Calu3 (cell line): ENCODE measurements at regions not wholly inside any gene's neighbourhood (a gene's known extent, or its start where the extent isn't known, plus 50 kb on each side); places are given as distances from the start of the nearest gene placed in this dataset.

ENCODE experiments used
- BruUV-seq: library from RNA; stranded (reverse); fragments of 400-500 nt; replicated peaks from 2 replicates; lab custom pipeline; 2021; lab: Mats Ljungman, UMichigan
- CTCF ChIA-PET: fragments of 300-600 bp; sonication (Branson Sonifier 250); formaldehyde crosslinking; loops from one replicate; lab custom pipeline; 2022; ENCODE audit warnings: antibody characterized with exemption; lab: Charles Lee
- DNase-seq: peaks from one replicate; pipeline ENCODE4 v3.0.0; 2022
- H3K27ac Mint-ChIP-seq: one replicate; pipeline ENCODE4 v1.8.0; 2022; ENCODE audit warnings: mixed read lengths; ENCODE audit not compliant: unreplicated experiment
- H3K27me3 Mint-ChIP-seq: one replicate; pipeline ENCODE4 v1.8.0; 2022; ENCODE audit warnings: mixed read lengths; ENCODE audit not compliant: unreplicated experiment
- H3K36me3 Mint-ChIP-seq: one replicate; pipeline ENCODE4 v1.8.0; 2022; ENCODE audit warnings: mild to moderate bottlenecking, moderate library complexity, mixed read lengths; ENCODE audit not compliant: insufficient read depth, unreplicated experiment
- H3K4me1 Mint-ChIP-seq: one replicate; pipeline ENCODE4 v1.8.0; 2022; ENCODE audit warnings: mild to moderate bottlenecking, low read depth, mixed read lengths; ENCODE audit not compliant: unreplicated experiment
- H3K4me3 Mint-ChIP-seq: one replicate; pipeline ENCODE4 v1.8.0; 2022; ENCODE audit warnings: mild to moderate bottlenecking, low read depth, moderate library complexity, mixed read lengths; ENCODE audit not compliant: unreplicated experiment
- H3K9me3 Mint-ChIP-seq: one replicate; pipeline ENCODE4 v1.8.0; 2022; ENCODE audit warnings: low read depth, mixed read lengths; ENCODE audit not compliant: unreplicated experiment
- intact Hi-C: fragments of 100-400 bp; cut with micrococcal nuclease; formaldehyde crosslinking; loops from one replicate; pipeline ENCODE4 v1.10.0; 2022; ENCODE audit not compliant: unreplicated experiment
- TF ChIP-seq, protein P1 (sequence below): fragments of 200-600 bp; IDR thresholded peaks from one replicate; pipeline ENCODE4 v1.8.0; 2022; ENCODE audit warnings: antibody characterized with exemption; ENCODE audit not compliant: unreplicated experiment

- peaks cover 4% of the 10 kb centered on the region for H3K9me3 Mint-ChIP-seq
- no peak for DNase-seq
- intact Hi-C loops, result no loop called here
- no peaks in the 10 kb centered on the region for H3K36me3 Mint-ChIP-seq
- CTCF ChIA-PET, result no interaction called here
- no peak overlapping the region for H3K4me3 Mint-ChIP-seq
- peaks cover 11% of the 10 kb centered on the region for H3K4me1 Mint-ChIP-seq
- BruUV-seq, result no TSS peak
- TF ChIP-seq, protein P1, sequence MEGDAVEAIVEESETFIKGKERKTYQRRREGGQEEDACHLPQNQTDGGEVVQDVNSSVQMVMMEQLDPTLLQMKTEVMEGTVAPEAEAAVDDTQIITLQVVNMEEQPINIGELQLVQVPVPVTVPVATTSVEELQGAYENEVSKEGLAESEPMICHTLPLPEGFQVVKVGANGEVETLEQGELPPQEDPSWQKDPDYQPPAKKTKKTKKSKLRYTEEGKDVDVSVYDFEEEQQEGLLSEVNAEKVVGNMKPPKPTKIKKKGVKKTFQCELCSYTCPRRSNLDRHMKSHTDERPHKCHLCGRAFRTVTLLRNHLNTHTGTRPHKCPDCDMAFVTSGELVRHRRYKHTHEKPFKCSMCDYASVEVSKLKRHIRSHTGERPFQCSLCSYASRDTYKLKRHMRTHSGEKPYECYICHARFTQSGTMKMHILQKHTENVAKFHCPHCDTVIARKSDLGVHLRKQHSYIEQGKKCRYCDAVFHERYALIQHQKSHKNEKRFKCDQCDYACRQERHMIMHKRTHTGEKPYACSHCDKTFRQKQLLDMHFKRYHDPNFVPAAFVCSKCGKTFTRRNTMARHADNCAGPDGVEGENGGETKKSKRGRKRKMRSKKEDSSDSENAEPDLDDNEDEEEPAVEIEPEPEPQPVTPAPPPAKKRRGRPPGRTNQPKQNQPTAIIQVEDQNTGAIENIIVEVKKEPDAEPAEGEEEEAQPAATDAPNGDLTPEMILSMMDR, result no peak
- H3K27me3 Mint-ChIP-seq, result no peaks in the 10 kb centered on the region
- H3K27ac Mint-ChIP-seq, result no peak overlapping the region
Measured at GRCh38 chr4:38572793-38573192, 91.2 kb upstream of the KLF3 start.

- peaks cover 4% of the 10 kb centered on the region for H3K9me3 Mint-ChIP-seq
- CTCF ChIA-PET, result no interaction called here
- no peaks in the 10 kb centered on the region for H3K27me3 Mint-ChIP-seq
- no peak overlapping the region for H3K27ac Mint-ChIP-seq
- BruUV-seq, result no TSS peak
- H3K4me3 Mint-ChIP-seq, result peak overlapping the region; percentile 25
- H3K4me1 Mint-ChIP-seq, result peaks cover 11% of the 10 kb centered on the region
- intact Hi-C loops, result no loop called here
- TF ChIP-seq, protein P1, result no peak
- peak; percentile 2 for DNase-seq
- H3K36me3 Mint-ChIP-seq, result no peaks in the 10 kb centered on the region
Measured at GRCh38 chr4:38574559-38575333, 89.3 kb upstream of the KLF3 start.

- no peaks in the 10 kb centered on the region for H3K36me3 Mint-ChIP-seq
- no peaks in the 10 kb centered on the region for H3K9me3 Mint-ChIP-seq
- BruUV-seq, result no TSS peak
- DNase-seq, result no peak
- H3K27me3 Mint-ChIP-seq, result no peaks in the 10 kb centered on the region
- H3K4me1 Mint-ChIP-seq, result peaks cover 11% of the 10 kb centered on the region
- TF ChIP-seq, protein P1, result no peak
- no peak overlapping the region for H3K27ac Mint-ChIP-seq
- CTCF ChIA-PET, result interaction anchor here (0.5 kb wide), 1 partner anchor 809 kb away, joined by 3 read pairs; no protein-coding TSS in a partner anchor
- H3K4me3 Mint-ChIP-seq, result no peak overlapping the region
- intact Hi-C loops, result no loop called here
Measured at GRCh38 chr4:38576767-38577166, 87.2 kb upstream of the KLF3 start.

DNA sequence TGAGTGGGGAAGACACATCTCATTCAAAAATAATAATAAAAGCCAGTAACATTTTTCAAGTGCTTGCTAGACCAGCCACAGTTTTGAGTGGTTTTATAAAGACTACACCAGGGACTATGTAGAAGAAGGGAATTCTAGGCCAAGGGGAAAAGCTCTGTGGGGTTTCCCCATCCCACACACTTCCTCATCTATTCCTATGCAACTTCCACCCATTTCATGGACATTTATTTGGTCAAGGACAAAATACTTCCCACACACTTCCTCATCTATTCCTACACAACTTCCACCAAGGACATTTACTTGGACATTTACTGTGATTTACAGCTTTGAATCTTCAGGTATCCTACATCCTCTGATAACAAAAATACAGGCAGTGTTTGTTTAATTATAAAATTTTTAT, 86.5 kb upstream of the KLF3 start:
- BruUV-seq, result no TSS peak
- intact Hi-C loops, result no loop called here
- TF ChIP-seq, protein P1, result no peak

More for the DNA sequence above, 86.5 kb upstream of the KLF3 start:
- Mint-ChIP-seq H3K4me3 (no peak overlapping the region), H3K36me3 (no peaks in the 10 kb centered on the region), H3K9me3 (no peaks in the 10 kb centered on the region), H3K27me3 (no peaks in the 10 kb centered on the region), H3K4me1 (peaks cover 11% of the 10 kb centered on the region), H3K27ac (no peak overlapping the region)
- no peak for DNase-seq
- CTCF ChIA-PET, result no interaction called here
